ENCODE measurements at regions not wholly inside any gene's neighbourhood (a gene's known extent, or its start where the extent isn't known, plus 50 kb on each side); places are given as distances from the start of the nearest gene placed in this dataset.

DNA sequence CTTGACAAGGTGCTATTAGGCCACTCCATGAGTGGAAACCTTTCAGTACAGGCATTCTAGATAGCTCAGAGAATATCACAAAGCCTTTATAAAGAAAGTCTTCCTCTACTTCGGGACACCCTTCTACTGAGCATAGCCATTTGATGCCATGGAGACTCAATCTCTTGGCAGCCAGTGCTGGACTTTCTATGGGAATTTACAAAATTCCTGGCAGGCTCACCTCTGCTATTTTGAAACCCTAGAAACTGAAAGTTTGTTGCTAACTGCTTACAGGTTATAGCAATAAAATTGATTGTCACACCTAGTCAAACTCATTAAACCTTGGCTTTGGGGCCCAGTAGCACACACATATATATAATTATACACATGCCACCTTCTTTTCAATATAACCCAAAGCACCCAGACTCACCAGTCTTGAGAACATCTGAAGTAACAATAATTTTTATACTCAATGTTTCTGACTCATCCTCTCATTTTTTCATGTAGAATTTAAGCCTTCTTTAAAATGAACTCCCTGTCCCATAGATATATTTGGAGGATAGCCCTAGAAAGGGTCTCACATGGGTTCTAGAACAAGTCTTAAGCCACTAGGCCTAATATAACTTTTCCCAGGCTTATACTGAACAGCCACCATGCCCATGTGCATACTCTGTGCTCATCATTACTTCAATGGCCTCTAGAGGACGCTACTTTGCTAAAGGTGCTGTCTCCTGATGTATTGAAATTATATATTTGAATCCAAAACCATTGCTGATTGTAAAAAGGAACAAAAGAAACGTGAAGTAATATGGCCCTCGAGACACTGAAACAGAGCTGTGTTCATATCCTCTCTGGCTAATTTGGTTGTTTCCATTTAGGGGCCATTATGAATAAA is 368.1 kb upstream of the MARCKS start:
- DNase-seq = no peak

DNA sequence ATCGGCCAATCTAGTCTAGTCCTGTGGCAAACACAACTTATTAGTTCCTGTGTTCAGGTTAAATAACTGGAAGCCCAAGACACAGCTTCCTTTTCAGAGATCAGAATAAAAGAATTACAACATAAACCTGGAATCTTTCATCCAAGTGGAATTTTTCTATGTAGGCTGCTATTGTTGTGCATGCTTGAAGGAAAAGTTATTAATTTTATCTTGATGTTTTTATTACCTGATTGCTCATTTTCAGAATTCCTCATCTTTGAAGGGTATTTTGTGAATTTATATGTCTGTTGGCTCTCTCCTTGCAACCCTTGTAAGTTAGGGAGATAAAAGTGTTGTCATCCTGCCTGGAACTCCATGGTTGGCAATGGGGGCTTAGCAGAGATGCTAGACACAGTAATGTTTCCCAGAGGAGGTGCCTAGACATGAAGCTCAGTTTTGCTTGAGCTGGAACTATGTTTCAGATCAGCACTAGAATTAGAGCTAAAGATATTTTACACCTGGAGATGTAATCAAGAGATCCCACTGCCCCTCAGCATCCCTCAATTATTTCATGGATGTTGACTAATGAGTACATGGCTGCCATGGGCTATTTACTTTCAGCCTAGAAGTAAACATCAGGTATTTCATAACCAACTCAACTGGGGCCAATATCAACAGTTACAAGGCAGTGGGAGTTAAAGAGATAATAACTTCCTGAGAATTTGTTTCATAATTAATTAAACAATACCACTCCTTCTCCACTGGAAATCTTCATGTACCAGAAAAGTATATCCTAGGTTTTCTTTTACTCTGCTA is 367.0 kb upstream of the MARCKS start:
- no peak for DNase-seq

DNA sequence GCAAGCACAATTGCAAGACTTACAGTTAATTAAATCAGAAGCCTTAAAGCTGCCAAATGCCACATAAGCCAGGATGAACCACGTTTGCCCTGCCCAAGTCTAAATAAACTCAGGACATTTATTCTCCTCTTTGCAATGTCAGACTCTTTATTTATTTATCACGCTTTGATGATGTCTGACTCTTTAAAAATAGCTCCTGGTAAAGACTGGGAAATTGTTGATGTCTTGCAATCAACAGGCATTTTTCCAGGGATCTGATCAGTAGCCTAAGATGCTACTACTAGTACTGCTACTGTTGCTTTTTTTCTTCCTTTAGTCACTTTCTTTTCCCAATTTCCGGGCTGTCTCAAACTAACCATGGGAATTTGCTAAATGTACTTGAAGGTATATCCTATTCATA is 365.8 kb upstream of the MARCKS start:
- no peak for DNase-seq

DNA sequence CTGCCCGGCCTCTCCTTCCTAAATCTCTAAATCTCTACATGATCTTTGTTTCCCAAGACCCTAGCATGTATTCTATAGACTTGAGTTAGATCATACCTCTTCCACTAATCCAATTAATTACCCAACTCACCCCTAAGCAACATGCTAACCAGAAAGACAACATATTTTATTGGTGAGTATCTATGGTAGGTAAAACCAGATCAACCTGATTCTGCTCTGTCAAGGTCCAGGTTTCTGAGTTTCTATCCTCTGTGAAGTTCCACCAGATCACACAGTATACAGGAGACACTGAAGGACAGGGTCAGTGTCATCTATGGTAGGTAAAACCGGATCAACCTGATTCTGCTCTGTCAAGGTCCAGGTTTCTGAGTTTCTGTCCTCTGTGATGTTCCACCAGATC is 363.2 kb upstream of the MARCKS start:
- DNase-seq = no peak

DNA sequence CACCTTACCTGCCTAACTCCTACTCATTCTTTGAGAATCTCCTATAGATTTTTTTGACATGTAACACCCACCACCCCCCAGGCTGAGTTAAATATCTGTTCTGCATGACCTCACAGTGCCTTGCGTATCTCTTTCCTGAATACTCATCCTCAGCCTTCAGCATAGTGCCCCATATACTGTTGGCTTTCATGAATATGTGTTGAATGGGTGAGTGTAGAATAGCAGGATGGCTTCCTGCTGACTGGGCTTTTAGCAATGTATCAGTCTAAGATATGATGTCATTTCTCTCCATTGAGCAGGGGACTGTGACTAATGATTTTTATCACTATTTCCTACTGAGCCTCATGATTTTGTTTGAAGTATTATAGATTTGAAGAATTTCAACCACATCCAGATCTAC is 361.6 kb upstream of the MARCKS start:
- no peak for DNase-seq

DNA sequence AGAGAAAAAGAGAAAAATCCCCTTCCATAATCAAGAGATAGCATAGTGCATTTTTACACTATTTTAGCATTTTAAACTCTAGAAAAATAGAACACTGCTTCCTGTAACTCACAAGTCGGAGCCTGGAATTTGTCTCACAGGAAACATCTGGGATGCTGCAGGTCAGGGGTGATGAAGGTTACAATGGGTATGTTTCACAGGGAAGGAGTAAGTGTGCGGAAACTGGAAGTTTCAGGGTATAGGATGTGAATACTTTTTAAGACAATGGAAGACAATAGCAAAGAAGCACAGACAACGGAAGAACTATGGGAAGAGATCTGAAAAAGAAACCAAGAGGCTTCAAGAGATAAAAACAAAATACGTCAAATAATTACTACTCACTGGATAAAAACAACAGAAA is 361.0 kb upstream of the MARCKS start:
- no peak for DNase-seq

DNA sequence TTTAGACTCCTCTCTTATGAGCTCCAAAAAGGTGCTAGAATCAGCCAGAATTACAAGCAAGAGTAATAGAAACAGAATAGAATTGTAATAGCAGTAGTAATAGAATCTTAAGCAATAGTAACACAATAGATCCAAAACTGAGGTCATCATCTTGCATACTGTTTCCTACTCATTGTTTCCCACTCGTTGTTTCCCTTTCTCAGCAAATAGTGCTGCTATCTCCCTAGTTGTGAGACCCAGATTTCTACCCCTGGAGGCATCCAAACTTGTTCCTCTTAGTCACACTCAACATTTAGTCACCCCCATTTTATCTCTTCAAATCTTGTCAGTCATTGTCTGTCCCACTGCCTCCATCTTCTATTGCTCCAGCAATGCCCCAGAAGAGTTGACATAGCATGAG is 356.9 kb upstream of the MARCKS start:
- no peak for DNase-seq

DNA sequence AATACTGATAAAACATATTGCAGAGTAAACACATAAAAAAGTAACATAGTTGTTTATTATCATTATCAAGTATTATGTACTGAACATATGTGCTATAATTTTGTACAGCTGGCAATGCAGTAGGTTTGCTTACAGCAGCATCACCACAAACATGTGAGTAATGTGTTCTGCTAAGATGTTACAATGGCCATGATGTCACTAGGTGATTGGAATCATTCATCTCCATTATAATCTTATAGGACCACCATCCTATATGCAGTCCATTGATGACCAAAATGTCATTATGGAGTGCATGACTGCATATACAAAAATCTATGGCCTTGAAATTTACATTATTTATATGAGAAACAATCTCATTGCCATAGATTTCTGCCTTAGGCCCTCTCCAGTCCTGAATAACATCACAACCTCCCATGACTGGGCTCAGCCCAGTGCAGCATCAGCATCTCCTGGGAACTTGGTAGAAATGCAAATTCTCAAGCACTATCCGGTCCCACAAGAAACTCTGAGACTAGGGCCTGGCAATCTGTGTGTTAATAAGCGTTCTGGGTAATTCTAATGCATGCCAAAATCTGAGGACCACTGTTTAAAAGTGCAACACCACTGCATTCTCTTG is 352.0 kb upstream of the MARCKS start:
- no peak for DNase-seq

DNA sequence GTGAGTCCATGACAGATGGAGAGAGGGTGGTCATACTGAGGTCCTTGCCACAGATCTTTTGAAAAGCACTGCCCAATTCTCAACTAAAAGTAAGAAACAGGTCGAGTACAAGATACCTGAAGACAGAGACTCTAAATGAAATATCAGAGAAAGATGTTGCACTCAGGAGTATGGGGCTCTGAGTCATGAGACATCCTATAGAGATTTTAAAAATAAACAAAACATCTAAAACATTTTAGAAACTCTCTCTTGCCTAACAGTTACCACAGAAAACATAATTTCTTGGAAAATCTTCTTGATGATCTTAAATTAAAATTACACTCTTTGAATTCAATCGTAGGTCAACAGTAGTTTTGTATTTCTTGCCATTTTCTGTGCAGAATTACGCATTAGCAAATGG is 348.9 kb upstream of the MARCKS start:
- no peak for DNase-seq

DNA sequence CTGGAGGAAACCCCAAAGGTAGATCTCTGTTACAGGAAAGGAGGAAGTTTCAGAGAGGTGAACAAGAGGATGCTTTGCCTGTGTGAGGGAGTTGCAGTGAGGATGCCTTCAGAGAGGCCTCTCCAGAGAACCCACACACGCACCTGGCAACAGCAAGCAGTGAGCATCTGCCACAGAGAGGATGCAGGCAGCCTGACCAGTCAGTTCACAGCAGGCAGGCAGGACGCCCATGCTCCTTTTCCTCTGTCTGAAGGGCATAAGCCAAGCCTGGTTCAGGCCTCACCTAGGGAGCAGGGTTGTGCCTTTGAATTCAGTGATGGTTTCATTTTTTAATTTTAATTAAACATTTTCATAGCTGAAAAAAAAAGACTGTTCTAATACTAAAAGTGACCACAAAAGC is 346.0 kb upstream of the MARCKS start:
- no peak for DNase-seq

DNA sequence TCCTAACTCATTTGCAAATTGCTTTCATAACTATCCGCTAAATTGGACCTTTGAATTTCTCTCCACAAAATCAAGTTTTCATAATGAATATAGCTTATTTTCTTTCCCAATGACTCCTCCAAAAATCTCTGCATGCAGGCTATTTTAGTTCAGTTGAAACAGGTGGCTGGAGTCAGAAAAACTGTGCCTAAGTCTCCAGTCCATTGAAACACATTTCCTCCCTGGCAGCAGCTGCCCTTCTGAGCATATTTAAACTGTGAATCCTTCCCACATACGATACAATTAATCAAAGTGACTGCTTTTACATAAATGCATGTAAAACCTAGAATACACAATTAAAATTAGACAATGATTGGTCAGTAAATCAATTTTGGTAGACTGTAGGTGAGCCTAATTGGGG is 344.6 kb upstream of the MARCKS start:
- no peak for DNase-seq

DNA sequence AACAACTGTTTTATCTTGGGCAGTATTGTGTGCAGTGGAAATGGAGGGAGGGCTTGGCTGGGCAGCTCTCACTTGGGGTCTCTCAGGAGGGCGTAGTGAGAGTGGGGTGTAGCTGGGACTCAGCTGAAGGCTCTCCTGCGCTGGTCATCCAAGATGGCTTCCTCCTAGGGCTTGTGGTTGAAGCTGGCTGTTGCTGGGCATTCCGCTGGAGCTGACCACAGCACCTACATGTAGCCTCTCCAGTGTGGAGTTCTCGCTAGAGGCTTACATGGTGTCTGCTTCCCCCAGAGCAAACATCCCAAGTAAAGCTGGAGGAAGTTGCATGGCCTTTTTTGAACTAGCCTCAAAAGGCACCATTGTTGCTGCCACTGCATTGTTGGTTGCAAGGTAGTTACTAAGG is 344.1 kb upstream of the MARCKS start:
- no peak for DNase-seq

DNA sequence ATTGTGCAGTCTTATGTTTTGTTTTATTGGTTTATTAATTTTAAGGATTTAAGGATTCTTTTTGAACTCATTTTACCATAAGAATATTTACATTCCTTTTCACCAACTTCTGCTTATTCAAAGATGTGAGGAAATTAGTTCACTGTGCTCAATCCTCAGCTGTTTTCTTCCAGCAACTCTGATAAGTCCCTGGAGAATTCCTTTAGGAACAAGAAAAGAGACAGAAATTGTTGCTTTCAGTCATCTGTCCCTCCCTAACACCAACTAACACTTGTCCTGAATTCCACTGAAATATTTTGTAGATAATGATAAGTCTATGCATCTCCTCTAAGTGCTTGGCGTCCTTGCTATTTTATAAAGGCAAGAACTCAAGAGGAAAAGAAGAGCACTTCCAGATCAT is 334.8 kb upstream of the MARCKS start:
- DNase-seq = no peak

DNA sequence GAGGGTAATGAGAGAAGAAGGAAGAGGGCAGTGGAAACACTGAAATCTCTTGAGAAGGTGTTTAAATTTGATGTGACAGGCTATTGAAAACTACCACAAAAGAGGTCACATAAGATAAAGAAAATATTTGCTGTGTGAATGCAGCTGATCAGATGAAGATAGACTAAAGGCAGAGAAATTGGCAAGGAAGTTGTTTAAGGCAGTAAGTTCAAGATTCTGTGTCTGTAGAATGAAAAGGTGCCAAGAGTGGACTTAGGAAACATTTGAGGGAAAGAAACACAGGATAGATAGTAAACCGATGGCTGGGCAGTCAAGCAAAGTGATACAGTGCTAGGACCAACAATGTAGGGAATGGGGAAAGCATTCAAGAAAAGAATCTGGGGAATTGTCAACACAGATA is 332.3 kb upstream of the MARCKS start:
- no peak for DNase-seq

DNA sequence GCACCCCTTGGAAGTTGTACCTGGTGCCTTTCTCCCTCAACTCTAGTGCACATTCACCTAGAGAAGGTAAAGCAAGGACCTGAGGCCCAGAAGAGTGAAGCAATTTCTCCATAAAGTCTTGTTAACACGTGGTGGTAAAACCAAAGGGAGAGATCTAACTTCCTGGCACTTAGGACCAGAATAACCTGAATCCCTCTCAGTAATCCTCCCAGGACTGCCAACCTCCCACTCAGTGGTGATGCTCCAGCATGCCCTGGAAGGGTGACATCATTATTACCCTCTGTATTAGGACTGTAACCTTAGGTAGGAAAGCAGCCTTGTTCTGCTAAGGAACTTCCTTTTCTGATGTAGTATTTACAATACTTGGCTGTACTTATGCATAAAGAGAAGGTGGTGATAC is 330.6 kb upstream of the MARCKS start:
- DNase-seq = no peak

DNA sequence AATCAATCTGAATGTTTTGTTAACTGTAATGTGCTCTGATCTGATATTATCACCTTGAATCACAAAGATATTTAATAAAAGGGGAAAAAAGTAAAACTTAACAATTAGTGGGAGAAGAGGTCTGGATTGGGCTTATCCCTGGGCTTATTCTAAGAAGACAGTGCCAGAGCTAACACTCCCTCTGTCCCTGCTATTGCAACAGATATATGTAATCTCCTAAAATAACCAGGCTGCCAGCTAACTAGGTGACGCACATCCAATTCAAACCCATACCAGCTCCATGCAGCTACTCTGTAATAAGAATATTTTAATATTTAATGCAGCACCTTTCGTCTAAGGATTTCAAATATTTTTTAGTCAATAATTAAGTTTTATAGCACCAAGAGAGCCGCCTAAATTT is 330.1 kb upstream of the MARCKS start:
- DNase-seq = no peak

DNA sequence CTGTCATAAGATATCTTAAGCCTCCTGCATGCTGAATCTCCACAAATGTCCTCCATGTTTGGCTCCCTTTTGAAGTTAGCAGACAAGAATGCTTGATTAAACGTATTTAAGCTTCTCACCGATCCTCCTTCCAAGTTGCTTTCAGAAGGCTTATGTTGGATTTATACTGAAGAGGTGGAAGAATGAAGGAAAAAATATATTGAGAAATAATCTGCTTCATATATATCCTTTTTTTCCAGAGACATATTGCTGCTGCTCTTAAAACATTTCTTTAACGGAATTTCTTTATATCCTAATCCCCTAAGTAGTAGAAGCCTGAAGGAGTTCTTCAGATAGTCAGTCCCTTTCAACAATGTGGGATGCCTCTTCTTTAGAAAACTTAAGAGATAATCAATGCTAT is 329.0 kb upstream of the MARCKS start:
- no peak for DNase-seq

DNA sequence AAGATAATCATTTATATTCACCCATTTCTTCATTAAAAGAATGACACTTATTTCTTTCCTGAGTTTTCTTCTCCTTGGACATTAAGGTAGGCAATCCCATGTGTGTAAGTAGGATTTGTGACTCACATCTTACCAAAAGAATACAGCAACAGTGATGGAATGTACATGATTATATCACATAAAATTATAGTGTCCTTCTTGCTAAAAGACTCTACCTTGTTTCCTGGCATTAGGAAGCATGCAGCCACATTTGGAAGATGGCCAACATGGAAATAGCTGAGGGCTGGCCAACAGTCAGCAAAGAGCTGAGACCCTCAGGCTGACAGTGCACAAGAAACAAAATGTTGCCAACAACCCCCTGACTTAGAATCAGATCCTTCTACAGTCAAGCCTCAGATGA is 327.9 kb upstream of the MARCKS start:
- DNase-seq = no peak

DNA sequence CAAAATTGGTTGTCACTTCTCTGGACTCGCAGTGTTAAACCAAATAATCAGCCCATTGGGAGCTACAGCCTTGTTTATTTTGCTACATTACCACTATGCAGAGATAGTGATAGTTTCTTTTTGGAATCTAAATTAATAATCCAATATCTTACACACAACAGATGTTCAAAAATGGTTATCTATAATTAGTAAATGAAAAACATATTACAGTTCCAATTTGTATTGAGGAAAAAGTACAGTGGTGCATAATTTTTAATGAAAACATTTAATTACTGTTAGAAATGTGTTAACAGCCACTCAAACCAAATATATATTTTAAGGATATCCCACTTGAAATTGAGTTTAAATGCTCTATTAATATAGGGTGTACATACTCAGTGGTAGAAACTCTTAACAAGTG is 327.3 kb upstream of the MARCKS start:
- no peak for DNase-seq

DNA sequence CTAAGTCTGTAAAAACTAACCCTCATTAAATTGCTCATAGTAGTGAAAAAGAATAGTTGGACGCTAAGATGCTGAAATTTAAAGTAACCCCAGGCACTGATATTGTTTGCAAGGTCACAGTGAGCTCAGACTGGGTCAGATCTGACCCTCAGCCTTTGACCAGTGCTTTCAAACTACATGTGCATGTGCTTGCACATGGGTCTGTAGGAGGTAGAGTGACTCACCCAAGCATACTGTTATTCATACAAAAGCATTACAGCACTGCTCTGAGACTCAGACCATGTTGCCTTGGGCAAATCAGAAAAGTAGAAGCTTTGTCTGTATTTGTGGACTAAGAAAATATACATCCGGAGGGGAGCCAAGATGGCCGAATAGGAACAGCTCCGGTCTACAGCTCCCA is 326.4 kb upstream of the MARCKS start:
- DNase-seq = no peak

DNA sequence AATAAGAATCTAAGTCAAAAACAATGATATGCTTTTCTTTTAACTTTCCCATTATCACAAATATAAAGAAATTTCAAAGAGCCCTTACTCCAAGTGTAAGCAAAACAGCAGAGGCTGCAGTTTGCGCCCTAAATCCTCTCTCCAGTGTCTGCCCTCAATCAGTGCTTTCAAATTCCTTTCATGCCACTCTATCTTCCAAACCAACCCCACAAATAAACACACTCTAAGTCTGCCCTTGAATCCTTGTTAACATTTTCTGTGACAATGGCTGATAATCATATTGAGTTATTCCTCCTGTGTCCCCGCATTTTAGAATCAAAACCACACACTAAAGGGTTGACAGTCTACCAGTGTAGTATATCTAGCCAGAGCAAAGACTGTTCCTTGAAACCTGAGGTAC is 317.9 kb upstream of the MARCKS start:
- no peak for DNase-seq

DNA sequence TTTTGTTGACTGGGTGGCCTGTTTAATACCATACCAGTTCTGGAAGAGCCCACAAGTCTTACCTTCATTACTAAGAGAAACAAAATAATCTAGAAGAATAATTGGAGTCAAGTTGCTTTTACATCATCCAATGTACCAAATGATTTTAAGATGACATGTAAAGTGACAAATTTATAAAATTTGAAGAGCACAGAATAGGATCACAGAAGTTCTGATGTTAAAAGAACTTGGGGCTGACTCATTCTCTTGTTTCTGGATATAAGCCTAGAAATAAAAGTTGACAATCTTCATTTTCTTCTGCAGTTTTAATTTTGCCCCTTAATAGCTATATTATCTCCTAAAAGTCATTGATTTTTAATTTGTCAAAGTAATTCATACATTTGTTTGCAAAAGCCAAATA is 317.5 kb upstream of the MARCKS start:
- DNase-seq = no peak

DNA sequence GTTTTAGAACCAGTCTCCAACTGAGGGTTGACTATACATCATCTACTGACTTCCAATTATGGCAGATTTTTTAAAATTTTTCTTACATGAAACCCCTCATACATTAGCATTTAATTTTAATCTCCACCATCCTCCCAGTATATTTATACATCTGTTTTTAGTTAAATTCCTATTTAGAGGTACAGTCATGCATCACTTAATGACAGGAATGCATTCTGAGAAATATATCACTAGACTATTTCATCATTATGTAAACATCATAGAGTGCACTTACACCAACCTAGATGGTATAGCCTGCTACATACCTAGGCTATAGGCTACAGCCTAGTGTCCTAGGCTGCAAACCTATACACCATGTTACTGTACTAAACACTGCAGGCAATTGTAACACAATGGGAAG is 316.7 kb upstream of the MARCKS start:
- DNase-seq = no peak

DNA sequence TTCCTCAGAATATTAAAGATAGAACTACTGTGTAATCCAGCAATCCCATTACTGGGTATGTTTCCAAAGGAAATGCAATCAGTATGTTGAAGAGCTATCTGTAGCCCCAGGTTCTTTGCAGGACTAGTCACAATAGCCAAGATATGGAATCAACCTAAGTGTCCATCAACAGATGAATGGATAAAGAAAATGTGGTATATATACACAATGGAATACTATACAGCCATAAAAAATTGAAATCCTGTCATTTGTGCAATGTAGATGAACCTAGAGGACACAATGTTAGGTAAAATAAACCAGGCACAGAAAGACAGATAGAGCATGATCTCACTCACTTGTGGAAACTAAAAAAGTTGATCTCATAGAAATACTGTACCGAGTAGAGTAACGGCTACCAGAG is 306.0 kb upstream of the MARCKS start:
- no peak for DNase-seq
